ENCODE measurements at regions not wholly inside any gene's neighbourhood (a gene's known extent, or its start where the extent isn't known, plus 50 kb on each side); places are given as distances from the start of the nearest gene placed in this dataset.

GRCh38 chr18:52287151-52287550 is 52.8 kb upstream of the DCC start:
- TF ChIP-seq CTCF (IDR thresholded peaks at IDR 0.05) (no peak), ETV6 (CRISPR knock-in tag; IDR thresholded peaks at IDR 0.05) (no peak)
